Retina (tissue), 1 donor: ENCODE measurements at regions not wholly inside any gene's neighbourhood (a gene's known extent, or its start where the extent isn't known, plus 50 kb on each side); places are given as distances from the start of the nearest gene placed in this dataset.
"Not testable (repeated sequence)": the region's sequence is repeated elsewhere in the genome, so short reads cannot be mapped to it uniquely, and the experiment has no call there.

Experiments
- DNase-seq: peaks from one replicate; pipeline ENCODE4 v3.0.0-alpha.2; 2016

GRCh38 chr13:88257706-88258105, 586.5 kb downstream of the SLITRK5 start:
- no peak for DNase-seq

- no peak for DNase-seq
Measured at GRCh38 chr13:88263808-88264207, 592.6 kb downstream of the SLITRK5 start.

GRCh38 chr13:88281841-88282240, 610.7 kb downstream of the SLITRK5 start:
- DNase-seq: no peak

GRCh38 chr13:88285329-88285728, 614.2 kb downstream of the SLITRK5 start:
- DNase-seq: no peak

- DNase-seq: no peak
Measured at GRCh38 chr13:88288326-88288725, 617.2 kb downstream of the SLITRK5 start.

GRCh38 chr13:88291731-88292130, 620.6 kb downstream of the SLITRK5 start:
- not testable (repeated sequence) for DNase-seq

- no peak for DNase-seq
Measured at GRCh38 chr13:88294368-88294767, 623.2 kb downstream of the SLITRK5 start.

GRCh38 chr13:88303157-88303556, 632.0 kb downstream of the SLITRK5 start:
- no peak for DNase-seq

GRCh38 chr13:88303605-88304004, 632.4 kb downstream of the SLITRK5 start:
- DNase-seq: no peak

GRCh38 chr13:88314496-88314895, 643.3 kb downstream of the SLITRK5 start:
- DNase-seq: no peak

GRCh38 chr13:88329066-88329465, 657.9 kb downstream of the SLITRK5 start:
- DNase-seq: no peak

GRCh38 chr13:88339271-88339741, 668.1 kb downstream of the SLITRK5 start:
- no peak for DNase-seq

- DNase-seq: no peak
Measured at GRCh38 chr13:88345171-88345847, 674.1 kb downstream of the SLITRK5 start.

GRCh38 chr13:88360761-88361160, 689.6 kb downstream of the SLITRK5 start:
- DNase-seq: no peak

GRCh38 chr13:88369866-88370265, 698.7 kb downstream of the SLITRK5 start:
- no peak for DNase-seq

- DNase-seq: no peak
Measured at GRCh38 chr13:88376760-88377388, 705.7 kb downstream of the SLITRK5 start.

GRCh38 chr13:88377852-88378251, 706.7 kb downstream of the SLITRK5 start:
- DNase-seq: no peak

- no peak for DNase-seq
Measured at GRCh38 chr13:88384542-88384941, 713.4 kb downstream of the SLITRK5 start.

GRCh38 chr13:88395804-88396203, 724.6 kb downstream of the SLITRK5 start:
- DNase-seq: no peak

- DNase-seq: no peak
Measured at GRCh38 chr13:88411696-88412095, 740.5 kb downstream of the SLITRK5 start.

GRCh38 chr13:88417801-88418200, 746.6 kb downstream of the SLITRK5 start:
- no peak for DNase-seq

- no peak for DNase-seq
Measured at GRCh38 chr13:88424463-88424862, 753.3 kb downstream of the SLITRK5 start.

- DNase-seq: no peak
Measured at GRCh38 chr13:88426661-88427060, 755.5 kb downstream of the SLITRK5 start.

- no peak for DNase-seq
Measured at GRCh38 chr13:88429862-88430261, 758.7 kb downstream of the SLITRK5 start.

GRCh38 chr13:88434953-88435352, 763.8 kb downstream of the SLITRK5 start:
- DNase-seq: no peak
